B cell (primary cell): ENCODE measurements at regions not wholly inside any gene's neighbourhood (a gene's known extent, or its start where the extent isn't known, plus 50 kb on each side); places are given as distances from the start of the nearest gene placed in this dataset.

Experiments used
- EZH2 ChIP-seq: IDR thresholded peaks from 2 replicates; pipeline ENCODE4 v1.6.1; 2012; ENCODE audit warnings: borderline replicate concordance, low read depth, mild to moderate bottlenecking, moderate library complexity, low read length; ENCODE audit not compliant: insufficient read depth, poor library complexity, severe bottlenecking
- TF ChIP-seq, protein P1 (sequence below): fragments of 200-600 bp; IDR thresholded peaks from one replicate; pipeline ENCODE4 v1.8.0; 2022; ENCODE audit warnings: antibody characterized with exemption, mild to moderate bottlenecking

DNA sequence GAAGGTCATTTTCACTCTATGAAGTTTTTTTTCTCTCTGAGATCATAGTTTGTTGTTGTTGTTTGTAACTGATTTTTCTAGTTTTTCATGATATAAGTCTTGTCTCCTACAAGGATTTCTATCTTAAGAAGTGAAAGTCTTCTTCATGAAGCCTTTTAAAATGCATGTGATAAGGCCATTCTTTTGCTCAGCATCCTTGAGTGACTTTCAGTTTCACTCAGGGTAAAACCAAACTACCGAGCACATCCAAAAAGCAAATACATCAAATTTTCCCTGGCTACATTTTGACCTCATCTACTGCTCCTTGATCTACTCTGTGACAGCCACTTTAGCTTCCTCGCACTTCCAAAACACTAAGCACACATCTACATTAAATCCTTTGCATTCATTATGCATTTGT is 580.7 kb downstream of the KCTD8 start:
- TF ChIP-seq, protein P1, sequence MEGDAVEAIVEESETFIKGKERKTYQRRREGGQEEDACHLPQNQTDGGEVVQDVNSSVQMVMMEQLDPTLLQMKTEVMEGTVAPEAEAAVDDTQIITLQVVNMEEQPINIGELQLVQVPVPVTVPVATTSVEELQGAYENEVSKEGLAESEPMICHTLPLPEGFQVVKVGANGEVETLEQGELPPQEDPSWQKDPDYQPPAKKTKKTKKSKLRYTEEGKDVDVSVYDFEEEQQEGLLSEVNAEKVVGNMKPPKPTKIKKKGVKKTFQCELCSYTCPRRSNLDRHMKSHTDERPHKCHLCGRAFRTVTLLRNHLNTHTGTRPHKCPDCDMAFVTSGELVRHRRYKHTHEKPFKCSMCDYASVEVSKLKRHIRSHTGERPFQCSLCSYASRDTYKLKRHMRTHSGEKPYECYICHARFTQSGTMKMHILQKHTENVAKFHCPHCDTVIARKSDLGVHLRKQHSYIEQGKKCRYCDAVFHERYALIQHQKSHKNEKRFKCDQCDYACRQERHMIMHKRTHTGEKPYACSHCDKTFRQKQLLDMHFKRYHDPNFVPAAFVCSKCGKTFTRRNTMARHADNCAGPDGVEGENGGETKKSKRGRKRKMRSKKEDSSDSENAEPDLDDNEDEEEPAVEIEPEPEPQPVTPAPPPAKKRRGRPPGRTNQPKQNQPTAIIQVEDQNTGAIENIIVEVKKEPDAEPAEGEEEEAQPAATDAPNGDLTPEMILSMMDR, result no peak
- no peak for TF ChIP-seq EZH2
